GM12878 (cell line): ENCODE measurements at regions not wholly inside any gene's neighbourhood (a gene's known extent, or its start where the extent isn't known, plus 50 kb on each side); places are given as distances from the start of the nearest gene placed in this dataset.

Experiments used
- CBX3 ChIP-seq: fragments of 200-600 bp; sonication (generic); IDR thresholded peaks from 2 replicates; pipeline ENCODE4 v1.6.1; 2016; ENCODE audit warnings: low read depth, borderline replicate concordance
- EZH2 ChIP-seq: IDR thresholded peaks from 2 replicates; pipeline ENCODE4 v1.6.1; 2012; ENCODE audit warnings: low read depth, mild to moderate bottlenecking, control low read depth, inconsistent platforms, low read length, borderline replicate concordance; ENCODE audit not compliant: control insufficient read depth
- FOXM1 ChIP-seq: IDR thresholded peaks from 2 replicates; pipeline ENCODE4 v1.6.1; 2012; ENCODE audit warnings: low read depth, mild to moderate bottlenecking, inconsistent platforms, low read length, moderate library complexity
- KAT2A ChIP-seq: conservative IDR thresholded peaks from 2 replicates; pipeline ENCODE4 v1.6.1; 2011; ENCODE audit warnings: low read depth, low read length; ENCODE audit not compliant: control insufficient read depth
- RELA ChIP-seq: fragments of 450-650 bp; IDR thresholded peaks from 2 replicates; pipeline ENCODE4 v1.8.0; 2014; ENCODE audit warnings: borderline replicate concordance; ENCODE audit not compliant: partially characterized antibody
- ZNF207 ChIP-seq: fragments of 450-650 bp; IDR thresholded peaks from 2 replicates; pipeline ENCODE4 v1.6.1; 2014; ENCODE audit warnings: antibody characterized with exemption, mild to moderate bottlenecking, borderline replicate concordance
- ZNF384 ChIP-seq: IDR thresholded peaks from 2 replicates; pipeline ENCODE4 v1.6.1; 2012; ENCODE audit warnings: low read depth, mild to moderate bottlenecking, low read length, improper control_type of control experiment, borderline replicate concordance
- TF ChIP-seq, protein P1 (sequence below): fragments of 450-650 bp; IDR thresholded peaks from 2 replicates; pipeline ENCODE4 v1.6.1; 2017; ENCODE audit warnings: mild to moderate bottlenecking, low read depth, inconsistent platforms; ENCODE audit not compliant: poor library complexity, severe bottlenecking
- TF ChIP-seq, protein P2 (sequence below): IDR thresholded peaks from 2 replicates; pipeline ENCODE4 v1.6.1; 2012; ENCODE audit warnings: improper control_type of control experiment, low read depth, low read length; ENCODE audit not compliant: insufficient replicate concordance
- TF ChIP-seq, protein P3 (sequence below): fragments of 450-650 bp; IDR thresholded peaks from 2 replicates; pipeline ENCODE4 v1.6.1; 2017; ENCODE audit warnings: mild to moderate bottlenecking
- TF ChIP-seq, protein P4 (sequence below): fragments of 450-650 bp; formaldehyde crosslinking; IDR thresholded peaks from 2 replicates; pipeline ENCODE4 v1.4.0; 2020; ENCODE audit warnings: mild to moderate bottlenecking, moderate library complexity
- TF ChIP-seq, protein P5 (sequence below): IDR thresholded peaks from 2 replicates; pipeline ENCODE4 v1.6.1; 2011; ENCODE audit warnings: mild to moderate bottlenecking, low read depth, low read length, moderate library complexity; ENCODE audit not compliant: insufficient replicate concordance

DNA sequence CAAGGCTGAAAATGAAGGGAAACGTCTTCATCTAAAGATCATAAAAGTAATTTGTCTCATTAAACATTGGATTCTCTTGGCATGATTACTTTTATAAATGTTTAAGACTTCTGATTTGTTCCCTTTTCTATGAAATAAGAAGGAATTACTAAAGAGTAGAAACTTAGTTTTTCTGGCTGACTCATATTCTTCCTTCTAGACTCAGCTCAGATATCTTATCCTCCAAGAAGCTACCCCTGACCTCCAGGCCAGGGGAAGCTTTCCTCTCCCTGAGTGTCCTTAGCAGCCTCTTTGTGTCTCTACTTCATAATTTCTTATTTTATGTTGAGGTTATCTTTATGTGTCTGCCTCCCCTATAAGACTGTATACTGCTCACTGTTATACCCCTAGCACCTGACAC lies 291.9 kb upstream of the STT3B start (continued):
- TF ChIP-seq, protein P1, sequence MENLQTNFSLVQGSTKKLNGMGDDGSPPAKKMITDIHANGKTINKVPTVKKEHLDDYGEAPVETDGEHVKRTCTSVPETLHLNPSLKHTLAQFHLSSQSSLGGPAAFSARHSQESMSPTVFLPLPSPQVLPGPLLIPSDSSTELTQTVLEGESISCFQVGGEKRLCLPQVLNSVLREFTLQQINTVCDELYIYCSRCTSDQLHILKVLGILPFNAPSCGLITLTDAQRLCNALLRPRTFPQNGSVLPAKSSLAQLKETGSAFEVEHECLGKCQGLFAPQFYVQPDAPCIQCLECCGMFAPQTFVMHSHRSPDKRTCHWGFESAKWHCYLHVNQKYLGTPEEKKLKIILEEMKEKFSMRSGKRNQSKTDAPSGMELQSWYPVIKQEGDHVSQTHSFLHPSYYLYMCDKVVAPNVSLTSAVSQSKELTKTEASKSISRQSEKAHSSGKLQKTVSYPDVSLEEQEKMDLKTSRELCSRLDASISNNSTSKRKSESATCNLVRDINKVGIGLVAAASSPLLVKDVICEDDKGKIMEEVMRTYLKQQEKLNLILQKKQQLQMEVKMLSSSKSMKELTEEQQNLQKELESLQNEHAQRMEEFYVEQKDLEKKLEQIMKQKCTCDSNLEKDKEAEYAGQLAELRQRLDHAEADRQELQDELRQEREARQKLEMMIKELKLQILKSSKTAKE: no peak
- TF ChIP-seq ZNF207: no peak
- no peak for TF ChIP-seq KAT2A
- TF ChIP-seq, protein P2, sequence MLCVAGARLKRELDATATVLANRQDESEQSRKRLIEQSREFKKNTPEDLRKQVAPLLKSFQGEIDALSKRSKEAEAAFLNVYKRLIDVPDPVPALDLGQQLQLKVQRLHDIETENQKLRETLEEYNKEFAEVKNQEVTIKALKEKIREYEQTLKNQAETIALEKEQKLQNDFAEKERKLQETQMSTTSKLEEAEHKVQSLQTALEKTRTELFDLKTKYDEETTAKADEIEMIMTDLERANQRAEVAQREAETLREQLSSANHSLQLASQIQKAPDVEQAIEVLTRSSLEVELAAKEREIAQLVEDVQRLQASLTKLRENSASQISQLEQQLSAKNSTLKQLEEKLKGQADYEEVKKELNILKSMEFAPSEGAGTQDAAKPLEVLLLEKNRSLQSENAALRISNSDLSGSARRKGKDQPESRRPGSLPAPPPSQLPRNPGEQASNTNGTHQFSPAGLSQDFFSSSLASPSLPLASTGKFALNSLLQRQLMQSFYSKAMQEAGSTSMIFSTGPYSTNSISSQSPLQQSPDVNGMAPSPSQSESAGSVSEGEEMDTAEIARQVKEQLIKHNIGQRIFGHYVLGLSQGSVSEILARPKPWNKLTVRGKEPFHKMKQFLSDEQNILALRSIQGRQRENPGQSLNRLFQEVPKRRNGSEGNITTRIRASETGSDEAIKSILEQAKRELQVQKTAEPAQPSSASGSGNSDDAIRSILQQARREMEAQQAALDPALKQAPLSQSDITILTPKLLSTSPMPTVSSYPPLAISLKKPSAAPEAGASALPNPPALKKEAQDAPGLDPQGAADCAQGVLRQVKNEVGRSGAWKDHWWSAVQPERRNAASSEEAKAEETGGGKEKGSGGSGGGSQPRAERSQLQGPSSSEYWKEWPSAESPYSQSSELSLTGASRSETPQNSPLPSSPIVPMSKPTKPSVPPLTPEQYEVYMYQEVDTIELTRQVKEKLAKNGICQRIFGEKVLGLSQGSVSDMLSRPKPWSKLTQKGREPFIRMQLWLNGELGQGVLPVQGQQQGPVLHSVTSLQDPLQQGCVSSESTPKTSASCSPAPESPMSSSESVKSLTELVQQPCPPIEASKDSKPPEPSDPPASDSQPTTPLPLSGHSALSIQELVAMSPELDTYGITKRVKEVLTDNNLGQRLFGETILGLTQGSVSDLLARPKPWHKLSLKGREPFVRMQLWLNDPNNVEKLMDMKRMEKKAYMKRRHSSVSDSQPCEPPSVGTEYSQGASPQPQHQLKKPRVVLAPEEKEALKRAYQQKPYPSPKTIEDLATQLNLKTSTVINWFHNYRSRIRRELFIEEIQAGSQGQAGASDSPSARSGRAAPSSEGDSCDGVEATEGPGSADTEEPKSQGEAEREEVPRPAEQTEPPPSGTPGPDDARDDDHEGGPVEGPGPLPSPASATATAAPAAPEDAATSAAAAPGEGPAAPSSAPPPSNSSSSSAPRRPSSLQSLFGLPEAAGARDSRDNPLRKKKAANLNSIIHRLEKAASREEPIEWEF: no peak
- no peak for TF ChIP-seq CBX3
- no peak for TF ChIP-seq ZNF384
- TF ChIP-seq, protein P3, sequence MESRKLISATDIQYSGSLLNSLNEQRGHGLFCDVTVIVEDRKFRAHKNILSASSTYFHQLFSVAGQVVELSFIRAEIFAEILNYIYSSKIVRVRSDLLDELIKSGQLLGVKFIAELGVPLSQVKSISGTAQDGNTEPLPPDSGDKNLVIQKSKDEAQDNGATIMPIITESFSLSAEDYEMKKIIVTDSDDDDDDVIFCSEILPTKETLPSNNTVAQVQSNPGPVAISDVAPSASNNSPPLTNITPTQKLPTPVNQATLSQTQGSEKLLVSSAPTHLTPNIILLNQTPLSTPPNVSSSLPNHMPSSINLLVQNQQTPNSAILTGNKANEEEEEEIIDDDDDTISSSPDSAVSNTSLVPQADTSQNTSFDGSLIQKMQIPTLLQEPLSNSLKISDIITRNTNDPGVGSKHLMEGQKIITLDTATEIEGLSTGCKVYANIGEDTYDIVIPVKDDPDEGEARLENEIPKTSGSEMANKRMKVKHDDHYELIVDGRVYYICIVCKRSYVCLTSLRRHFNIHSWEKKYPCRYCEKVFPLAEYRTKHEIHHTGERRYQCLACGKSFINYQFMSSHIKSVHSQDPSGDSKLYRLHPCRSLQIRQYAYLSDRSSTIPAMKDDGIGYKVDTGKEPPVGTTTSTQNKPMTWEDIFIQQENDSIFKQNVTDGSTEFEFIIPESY: no peak
- TF ChIP-seq, protein P4, sequence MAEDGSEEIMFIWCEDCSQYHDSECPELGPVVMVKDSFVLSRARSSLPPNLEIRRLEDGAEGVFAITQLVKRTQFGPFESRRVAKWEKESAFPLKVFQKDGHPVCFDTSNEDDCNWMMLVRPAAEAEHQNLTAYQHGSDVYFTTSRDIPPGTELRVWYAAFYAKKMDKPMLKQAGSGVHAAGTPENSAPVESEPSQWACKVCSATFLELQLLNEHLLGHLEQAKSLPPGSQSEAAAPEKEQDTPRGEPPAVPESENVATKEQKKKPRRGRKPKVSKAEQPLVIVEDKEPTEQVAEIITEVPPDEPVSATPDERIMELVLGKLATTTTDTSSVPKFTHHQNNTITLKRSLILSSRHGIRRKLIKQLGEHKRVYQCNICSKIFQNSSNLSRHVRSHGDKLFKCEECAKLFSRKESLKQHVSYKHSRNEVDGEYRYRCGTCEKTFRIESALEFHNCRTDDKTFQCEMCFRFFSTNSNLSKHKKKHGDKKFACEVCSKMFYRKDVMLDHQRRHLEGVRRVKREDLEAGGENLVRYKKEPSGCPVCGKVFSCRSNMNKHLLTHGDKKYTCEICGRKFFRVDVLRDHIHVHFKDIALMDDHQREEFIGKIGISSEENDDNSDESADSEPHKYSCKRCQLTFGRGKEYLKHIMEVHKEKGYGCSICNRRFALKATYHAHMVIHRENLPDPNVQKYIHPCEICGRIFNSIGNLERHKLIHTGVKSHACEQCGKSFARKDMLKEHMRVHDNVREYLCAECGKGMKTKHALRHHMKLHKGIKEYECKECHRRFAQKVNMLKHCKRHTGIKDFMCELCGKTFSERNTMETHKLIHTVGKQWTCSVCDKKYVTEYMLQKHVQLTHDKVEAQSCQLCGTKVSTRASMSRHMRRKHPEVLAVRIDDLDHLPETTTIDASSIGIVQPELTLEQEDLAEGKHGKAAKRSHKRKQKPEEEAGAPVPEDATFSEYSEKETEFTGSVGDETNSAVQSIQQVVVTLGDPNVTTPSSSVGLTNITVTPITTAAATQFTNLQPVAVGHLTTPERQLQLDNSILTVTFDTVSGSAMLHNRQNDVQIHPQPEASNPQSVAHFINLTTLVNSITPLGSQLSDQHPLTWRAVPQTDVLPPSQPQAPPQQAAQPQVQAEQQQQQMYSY: no peak
- no peak for TF ChIP-seq RELA
- no peak for TF ChIP-seq FOXM1
- TF ChIP-seq, protein P5, sequence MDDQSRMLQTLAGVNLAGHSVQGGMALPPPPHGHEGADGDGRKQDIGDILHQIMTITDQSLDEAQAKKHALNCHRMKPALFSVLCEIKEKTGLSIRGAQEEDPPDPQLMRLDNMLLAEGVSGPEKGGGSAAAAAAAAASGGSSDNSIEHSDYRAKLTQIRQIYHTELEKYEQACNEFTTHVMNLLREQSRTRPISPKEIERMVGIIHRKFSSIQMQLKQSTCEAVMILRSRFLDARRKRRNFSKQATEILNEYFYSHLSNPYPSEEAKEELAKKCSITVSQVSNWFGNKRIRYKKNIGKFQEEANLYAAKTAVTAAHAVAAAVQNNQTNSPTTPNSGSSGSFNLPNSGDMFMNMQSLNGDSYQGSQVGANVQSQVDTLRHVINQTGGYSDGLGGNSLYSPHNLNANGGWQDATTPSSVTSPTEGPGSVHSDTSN: no peak
- no peak for TF ChIP-seq EZH2
